ENCODE measurements at regions not wholly inside any gene's neighbourhood (a gene's known extent, or its start where the extent isn't known, plus 50 kb on each side); places are given as distances from the start of the nearest gene placed in this dataset.
A peak's percentile ranks its signal among the peaks of the same experiment; 100 is the strongest.

DNA sequence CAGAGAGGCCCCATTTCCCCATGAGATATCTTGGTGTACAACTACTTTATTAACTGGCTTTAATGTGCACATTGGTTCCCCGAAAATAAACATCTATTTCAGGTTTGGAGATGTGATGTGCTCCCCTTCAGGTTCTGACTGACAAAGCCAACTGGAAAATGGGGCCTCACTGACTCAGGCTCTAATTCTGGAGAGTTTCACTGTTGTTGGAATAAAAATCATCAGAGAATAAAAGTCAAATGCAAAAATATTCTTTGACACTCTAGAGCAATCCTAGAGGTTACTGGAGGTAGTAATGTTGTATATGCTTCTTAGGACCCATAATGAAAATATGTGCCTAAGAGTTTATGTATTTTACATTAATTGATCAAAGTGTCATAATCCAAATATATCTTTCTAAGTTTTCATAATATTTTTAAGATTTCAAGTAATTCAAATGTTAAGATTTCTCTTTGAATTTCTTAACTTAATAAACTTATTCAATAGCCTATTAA, 189.9 kb upstream of the COL3A1 start:
- no peaks in the 10 kb centered on the region for H3K4me1 ChIP-seq
- H3K9me3 ChIP-seq: no peaks in the 10 kb centered on the region
- H3K27me3 ChIP-seq: no peaks in the 10 kb centered on the region
- WGBS, 2 donors: 65 to 81% methylated on average over 1 of the region's 1 CpG
- DNase-seq (no peak), ATAC-seq (ENCODE audit: low FRiP score in 2 of 2) (no peak)
- H3K36me3 ChIP-seq: no peaks in the 10 kb centered on the region
- no peak overlapping the region for H3K4me3 ChIP-seq
- TF ChIP-seq POLR2AphosphoS5 (IDR thresholded peaks at IDR 0.05) (no peak), POLR2A (IDR thresholded peaks at IDR 0.05) (no peak), EP300 (IDR thresholded peaks at IDR 0.05) (no peak)
- TF ChIP-seq, protein P1, sequence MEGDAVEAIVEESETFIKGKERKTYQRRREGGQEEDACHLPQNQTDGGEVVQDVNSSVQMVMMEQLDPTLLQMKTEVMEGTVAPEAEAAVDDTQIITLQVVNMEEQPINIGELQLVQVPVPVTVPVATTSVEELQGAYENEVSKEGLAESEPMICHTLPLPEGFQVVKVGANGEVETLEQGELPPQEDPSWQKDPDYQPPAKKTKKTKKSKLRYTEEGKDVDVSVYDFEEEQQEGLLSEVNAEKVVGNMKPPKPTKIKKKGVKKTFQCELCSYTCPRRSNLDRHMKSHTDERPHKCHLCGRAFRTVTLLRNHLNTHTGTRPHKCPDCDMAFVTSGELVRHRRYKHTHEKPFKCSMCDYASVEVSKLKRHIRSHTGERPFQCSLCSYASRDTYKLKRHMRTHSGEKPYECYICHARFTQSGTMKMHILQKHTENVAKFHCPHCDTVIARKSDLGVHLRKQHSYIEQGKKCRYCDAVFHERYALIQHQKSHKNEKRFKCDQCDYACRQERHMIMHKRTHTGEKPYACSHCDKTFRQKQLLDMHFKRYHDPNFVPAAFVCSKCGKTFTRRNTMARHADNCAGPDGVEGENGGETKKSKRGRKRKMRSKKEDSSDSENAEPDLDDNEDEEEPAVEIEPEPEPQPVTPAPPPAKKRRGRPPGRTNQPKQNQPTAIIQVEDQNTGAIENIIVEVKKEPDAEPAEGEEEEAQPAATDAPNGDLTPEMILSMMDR (IDR thresholded peaks at IDR 0.05): no peak
- no peak overlapping the region for H3K27ac ChIP-seq

DNA sequence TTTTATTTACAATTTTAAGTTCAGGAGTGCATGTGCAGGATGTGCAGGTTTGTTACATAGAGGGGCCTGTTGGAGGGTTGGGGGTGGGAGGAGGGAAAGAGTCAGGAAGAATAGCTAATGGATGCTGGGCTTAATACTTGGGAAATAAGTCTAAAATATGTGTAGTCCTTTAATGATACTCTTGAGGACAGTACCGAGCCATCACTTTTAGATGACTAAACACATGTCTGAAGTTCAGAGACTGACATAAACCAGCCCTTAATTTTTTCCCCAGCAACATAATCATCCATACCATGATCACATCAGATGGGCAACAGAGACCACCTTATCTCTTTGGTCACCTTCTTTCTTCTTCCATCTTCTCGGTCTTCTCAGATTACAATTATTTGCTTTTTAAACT, 189.1 kb upstream of the COL3A1 start:
- Histone ChIP-seq H3K36me3 (no peaks in the 10 kb centered on the region), H3K27me3 (no peaks in the 10 kb centered on the region), H3K4me3 (no peak overlapping the region), H3K27ac (no peak overlapping the region), H3K9me3 (no peaks in the 10 kb centered on the region), H3K4me1 (no peaks in the 10 kb centered on the region)
- no peak for ATAC-seq (ENCODE audit: low FRiP score in 2 of 2)
- no peak for DNase-seq
- 93 to 96% methylated on average over 2 of the region's 2 CpGs for WGBS, 2 donors
- TF ChIP-seq POLR2A (IDR thresholded peaks at IDR 0.05): no peak
- TF ChIP-seq EP300 (IDR thresholded peaks at IDR 0.05): no peak
- TF ChIP-seq, protein P1 (IDR thresholded peaks at IDR 0.05): no peak
- TF ChIP-seq POLR2AphosphoS5 (IDR thresholded peaks at IDR 0.05): no peak

DNA sequence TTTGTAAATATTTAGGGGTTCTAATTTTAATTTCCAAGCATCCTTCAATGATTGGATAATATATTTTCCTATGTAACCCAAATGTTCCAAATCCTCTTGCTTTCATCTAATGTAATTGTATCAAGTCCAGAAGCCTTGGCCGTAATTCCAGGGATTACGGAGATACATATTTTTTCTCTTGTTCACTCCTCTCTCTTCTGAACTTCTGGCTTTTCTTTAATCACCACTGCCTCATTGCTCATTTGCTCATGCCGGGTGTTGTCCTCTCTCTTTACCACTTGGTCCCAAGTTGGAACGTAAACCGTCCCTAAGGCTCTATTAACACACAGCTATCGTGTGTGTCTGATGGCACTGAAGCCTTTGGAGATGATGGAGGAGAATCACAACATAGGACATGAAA, 188.7 kb upstream of the COL3A1 start:
- 88 to 98% methylated on average over 6 of the region's 6 CpGs for WGBS, 2 donors
- TF ChIP-seq POLR2A (IDR thresholded peaks at IDR 0.05): no peak
- TF ChIP-seq POLR2AphosphoS5 (IDR thresholded peaks at IDR 0.05): no peak
- TF ChIP-seq EP300 (IDR thresholded peaks at IDR 0.05): no peak
- TF ChIP-seq, protein P1 (IDR thresholded peaks at IDR 0.05): no peak
- no peaks in the 10 kb centered on the region for H3K4me1 ChIP-seq
- H3K4me3 ChIP-seq: no peak overlapping the region
- H3K36me3 ChIP-seq: no peaks in the 10 kb centered on the region
- H3K9me3 ChIP-seq: no peaks in the 10 kb centered on the region
- H3K27ac ChIP-seq: peak overlapping the region in 2 of 4 donors; percentile 9 to 58
- DNase-seq (no peak), ATAC-seq (ENCODE audit: low FRiP score in 2 of 2) (peak in 1 of 2 donors; percentile 79)
- no peaks in the 10 kb centered on the region for H3K27me3 ChIP-seq

DNA sequence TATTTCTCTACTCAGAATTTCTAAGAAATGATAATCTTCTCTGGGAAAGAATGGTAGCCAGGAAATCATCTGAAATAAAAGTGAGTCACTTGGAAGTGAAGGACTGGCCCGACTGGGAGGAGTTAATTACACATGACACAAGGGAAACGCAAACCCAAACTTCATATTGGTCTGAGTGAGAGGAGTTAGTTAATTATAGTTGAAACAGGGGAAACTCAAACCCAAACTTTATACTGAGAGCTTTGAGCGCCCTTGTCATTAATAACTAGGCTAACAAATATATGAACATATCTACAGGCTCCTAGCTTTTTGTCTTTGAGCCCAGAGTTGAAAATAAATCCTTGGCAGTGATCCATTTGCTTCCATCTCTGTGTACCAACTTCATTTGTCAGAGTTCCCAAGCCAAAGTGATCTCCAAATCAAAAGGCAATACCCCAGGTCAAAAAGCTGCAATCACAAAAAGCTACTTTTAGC, 187.8 kb upstream of the COL3A1 start:
- ATAC-seq (ENCODE audit: low FRiP score in 2 of 2): peak in 1 of 2 donors; percentile 86
- TF ChIP-seq EP300 (IDR thresholded peaks at IDR 0.05) (no peak), POLR2A (IDR thresholded peaks at IDR 0.05) (no peak), POLR2AphosphoS5 (IDR thresholded peaks at IDR 0.05) (no peak)
- TF ChIP-seq, protein P1 (IDR thresholded peaks at IDR 0.05): no peak
- DNase-seq: no peak
- no peaks in the 10 kb centered on the region for H3K27me3 ChIP-seq
- H3K9me3 ChIP-seq: no peaks in the 10 kb centered on the region
- H3K27ac ChIP-seq: peak overlapping the region in 2 of 4 donors; percentile 40 to 58
- no peak overlapping the region for H3K4me3 ChIP-seq
- 38 to 45% methylated on average over 3 of the region's 3 CpGs for WGBS, 2 donors
- no peaks in the 10 kb centered on the region for H3K4me1 ChIP-seq
- no peaks in the 10 kb centered on the region for H3K36me3 ChIP-seq

DNA sequence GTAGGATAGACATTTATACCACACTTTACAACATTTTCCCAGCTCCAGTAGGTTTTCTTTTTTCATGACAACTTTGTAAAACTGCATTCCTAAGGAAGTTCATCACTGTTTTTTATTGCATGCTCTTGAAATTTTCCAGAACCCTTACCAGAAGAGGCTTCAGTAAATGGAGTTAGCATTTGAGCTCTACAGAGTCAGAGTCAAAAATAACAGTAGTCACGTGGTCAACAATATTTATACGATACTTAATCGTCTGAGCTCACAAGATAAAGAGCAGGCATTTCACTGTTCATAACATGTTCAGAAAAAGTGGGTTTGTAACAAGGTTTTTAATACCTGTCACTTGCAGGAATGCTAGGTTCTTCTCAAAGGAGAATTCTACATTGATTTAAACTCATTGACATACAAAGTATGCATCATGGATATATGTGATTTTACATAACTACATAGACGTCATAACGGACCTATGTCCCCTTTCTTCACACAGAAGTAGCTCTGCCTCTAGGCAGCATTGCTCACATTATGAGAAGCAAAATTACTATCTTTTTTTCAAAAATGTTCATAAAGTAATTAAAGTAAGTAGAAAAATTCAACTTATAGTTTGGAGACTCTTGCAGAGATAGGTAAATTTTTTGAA, 187.0 kb upstream of the COL3A1 start:
- H3K9me3 ChIP-seq: no peaks in the 10 kb centered on the region
- 53 to 55% methylated on average over 5 of the region's 5 CpGs for WGBS, 2 donors
- H3K4me1 ChIP-seq: no peaks in the 10 kb centered on the region
- no peaks in the 10 kb centered on the region for H3K36me3 ChIP-seq
- TF ChIP-seq EP300 (IDR thresholded peaks at IDR 0.05): no peak
- no peak for TF ChIP-seq POLR2AphosphoS5 (IDR thresholded peaks at IDR 0.05)
- no peak for TF ChIP-seq POLR2A (IDR thresholded peaks at IDR 0.05)
- DNase-seq: no peak
- H3K27me3 ChIP-seq: no peaks in the 10 kb centered on the region
- peak in 1 of 2 donors; percentile 61 for ATAC-seq (ENCODE audit: low FRiP score in 2 of 2)
- H3K27ac ChIP-seq: peak overlapping the region; percentile 2 to 58 (median 24)
- H3K4me3 ChIP-seq: no peak overlapping the region

Data from upper lobe of left lung (tissue), 6 donors.